ENCODE measurements at regions not wholly inside any gene's neighbourhood (a gene's known extent, or its start where the extent isn't known, plus 50 kb on each side); places are given as distances from the start of the nearest gene placed in this dataset.
A peak's percentile ranks its signal among the peaks of the same experiment; 100 is the strongest.

GRCh38 chr6:4603291-4603690, 172.9 kb upstream of the CDYL start:
- Histone ChIP-seq H3K27ac (no peak overlapping the region), H3K36me3 (no peaks in the 10 kb centered on the region), H3K4me3 (no peak overlapping the region), H3K4me1 (peaks cover 0 to 21% (median 9%) of the 10 kb centered on the region in 4 donors), H3K9me3 (no peaks in the 10 kb centered on the region), H3K27me3 (no peaks in the 10 kb centered on the region)
- TF ChIP-seq POLR2AphosphoS5 (IDR thresholded peaks at IDR 0.05), result no peak
- no peak for TF ChIP-seq POLR2A (IDR thresholded peaks at IDR 0.05)
- TF ChIP-seq EP300 (IDR thresholded peaks at IDR 0.05; ENCODE audit: low read depth), result no peak
- TF ChIP-seq CTCF (IDR thresholded peaks at IDR 0.05), result no peak
- WGBS, 2 donors (ENCODE audit: low coverage in 1 of 2), result 77 to 90% methylated on average over 3 to 7 of the region's 7 CpGs
- in situ Hi-C loops (cut with MboI; ENCODE audit: low pct_ligation_motif_present in 1 of 4, low pct_unique_long_range_greater_than_20kb in 1 of 4, low sequenced_read_pairs in 3 of 4) (no loop called here), intact Hi-C loops (cut with DNase I; ENCODE audit: low total_unique reads) (no loop called here)
- peak; percentile 17 for DNase-seq

- TF ChIP-seq CTCF (IDR thresholded peaks at IDR 0.05) (no peak), POLR2A (IDR thresholded peaks at IDR 0.05) (no peak), POLR2AphosphoS5 (IDR thresholded peaks at IDR 0.05) (no peak), EP300 (IDR thresholded peaks at IDR 0.05; ENCODE audit: low read depth) (no peak)
- WGBS, 2 donors (ENCODE audit: low coverage in 1 of 2), result 92 to 100% methylated on average over 1 to 2 of the region's 2 CpGs
- in situ Hi-C loops (cut with MboI; ENCODE audit: low pct_ligation_motif_present in 1 of 4, low pct_unique_long_range_greater_than_20kb in 1 of 4, low sequenced_read_pairs in 3 of 4), result no loop called here
- Histone ChIP-seq H3K36me3 (no peaks in the 10 kb centered on the region), H3K9me3 (no peaks in the 10 kb centered on the region), H3K27me3 (no peaks in the 10 kb centered on the region), H3K4me1 (peaks cover 0 to 6% (median 2%) of the 10 kb centered on the region in 4 donors), H3K27ac (no peak overlapping the region), H3K4me3 (no peak overlapping the region)
- intact Hi-C loops (cut with DNase I; ENCODE audit: low total_unique reads), result no loop called here
- DNase-seq, result no peak
These were observed 176.3 kb upstream of the CDYL start for GRCh38 chr6:4599924-4600323.

GRCh38 chr6:4598384-4598995, 177.7 kb upstream of the CDYL start:
- Histone ChIP-seq H3K4me1 (peaks cover 0 to 6% (median 2%) of the 10 kb centered on the region in 4 donors), H3K27me3 (no peaks in the 10 kb centered on the region), H3K9me3 (no peaks in the 10 kb centered on the region), H3K27ac (no peak overlapping the region), H3K36me3 (no peaks in the 10 kb centered on the region), H3K4me3 (no peak overlapping the region)
- WGBS, 2 donors (ENCODE audit: low coverage in 1 of 2), result 96 to 97% methylated on average over 4 of the region's 4 CpGs
- no peak for DNase-seq
- in situ Hi-C loops (cut with MboI; ENCODE audit: low pct_ligation_motif_present in 1 of 4, low pct_unique_long_range_greater_than_20kb in 1 of 4, low sequenced_read_pairs in 3 of 4), result no loop called here
- intact Hi-C loops (cut with DNase I; ENCODE audit: low total_unique reads), result no loop called here
- TF ChIP-seq POLR2AphosphoS5 (IDR thresholded peaks at IDR 0.05) (no peak), POLR2A (IDR thresholded peaks at IDR 0.05) (no peak), EP300 (IDR thresholded peaks at IDR 0.05; ENCODE audit: low read depth) (no peak), CTCF (IDR thresholded peaks at IDR 0.05) (no peak)

- intact Hi-C loops (cut with DNase I; ENCODE audit: low total_unique reads) (no loop called here), in situ Hi-C loops (cut with MboI; ENCODE audit: low pct_ligation_motif_present in 1 of 4, low pct_unique_long_range_greater_than_20kb in 1 of 4, low sequenced_read_pairs in 3 of 4) (no loop called here)
- Histone ChIP-seq H3K36me3 (no peaks in the 10 kb centered on the region), H3K9me3 (no peaks in the 10 kb centered on the region), H3K27me3 (no peaks in the 10 kb centered on the region), H3K4me1 (no peaks in the 10 kb centered on the region), H3K27ac (no peak overlapping the region), H3K4me3 (no peak overlapping the region)
- no peak for DNase-seq
- whole genome bisulfite sequencing, 2 donors (ENCODE audit: low coverage in 1 of 2), result 75 to 91% methylated on average over 1 of the region's 1 CpG
- no peak for TF ChIP-seq EP300 (IDR thresholded peaks at IDR 0.05; ENCODE audit: low read depth)
- TF ChIP-seq POLR2AphosphoS5 (IDR thresholded peaks at IDR 0.05), result no peak
- no peak for TF ChIP-seq POLR2A (IDR thresholded peaks at IDR 0.05)
- TF ChIP-seq CTCF (IDR thresholded peaks at IDR 0.05), result no peak
These were observed 182.3 kb upstream of the CDYL start for GRCh38 chr6:4593951-4594350.

All from transverse colon (tissue), 4 donors.